Activated T-cell treated with anti-CD3 and anti-CD28 coated beads, Interleukin-2, amount 50 U/mL, for 48 hours (primary cell): ENCODE measurements at regions not wholly inside any gene's neighbourhood (a gene's known extent, or its start where the extent isn't known, plus 50 kb on each side); places are given as distances from the start of the nearest gene placed in this dataset.
"Not testable (repeated sequence)": the region's sequence is repeated elsewhere in the genome, so short reads cannot be mapped to it uniquely, and the experiment has no call there.

Experiments used
- DNase-seq, 2 experiments: peaks; one replicate each; pipeline ENCODE4 v3.0.0-alpha.2; 2020

- no peak for DNase-seq
Observed at GRCh38 chr14:89697281-89698060, 257.1 kb downstream of the EFCAB11 start.

GRCh38 chr14:89695846-89696245, 258.7 kb downstream of the EFCAB11 start:
- no peak for DNase-seq

- no peak for DNase-seq
Observed at GRCh38 chr14:89690139-89690538, 264.4 kb downstream of the EFCAB11 start.

DNA sequence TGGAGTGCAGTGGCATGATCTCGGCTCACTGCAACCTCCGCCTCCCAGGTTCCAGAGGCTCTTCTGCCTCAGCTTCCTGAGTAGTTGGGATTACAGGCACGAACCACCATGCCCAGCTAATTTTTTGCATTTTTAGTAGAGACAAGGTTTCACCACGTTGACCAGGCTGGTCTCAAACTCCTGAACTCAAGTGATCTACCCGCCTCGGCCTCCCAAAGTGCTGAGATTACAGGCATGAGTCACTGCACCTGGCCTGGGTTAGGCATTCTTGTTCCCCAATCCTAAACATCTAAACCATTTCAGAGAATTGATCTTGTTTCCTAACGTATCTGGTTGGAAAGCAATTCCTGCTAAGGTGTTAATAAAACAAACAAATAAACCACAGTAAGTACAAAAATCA, 264.8 kb downstream of the EFCAB11 start:
- DNase-seq = not testable (repeated sequence)

DNA sequence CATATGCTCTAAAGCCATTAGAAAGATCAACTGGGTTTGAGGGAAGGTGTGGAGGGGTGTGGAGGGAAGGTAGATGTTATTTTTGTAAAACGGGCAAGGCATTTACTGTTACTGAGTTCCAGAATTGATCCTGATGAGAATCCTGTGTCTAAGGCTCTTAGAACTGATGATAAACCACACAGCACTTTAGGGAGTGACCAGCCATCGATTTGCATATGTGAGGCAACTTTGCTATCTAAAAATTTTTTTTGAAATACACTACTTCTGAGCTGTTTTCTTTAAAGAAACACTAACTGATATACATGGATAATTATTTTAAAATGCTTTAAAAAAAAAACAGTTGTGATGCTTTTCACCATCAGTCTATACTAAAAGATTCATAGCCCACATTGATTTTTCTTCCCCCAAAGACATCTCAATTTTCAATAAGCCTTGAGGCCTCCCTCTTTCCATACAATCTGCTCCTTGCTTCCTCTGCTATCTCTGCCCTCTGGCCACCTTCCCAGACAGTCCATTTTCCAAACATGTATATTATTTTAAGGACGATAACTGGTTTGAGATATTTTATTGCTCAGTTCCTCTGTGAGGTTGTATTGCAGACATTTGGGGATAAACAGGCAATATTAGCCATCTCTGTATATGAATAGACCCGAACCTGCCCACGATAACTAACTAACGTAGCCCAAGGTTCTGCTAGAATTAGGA, 265.9 kb downstream of the EFCAB11 start:
- no peak for DNase-seq

DNA sequence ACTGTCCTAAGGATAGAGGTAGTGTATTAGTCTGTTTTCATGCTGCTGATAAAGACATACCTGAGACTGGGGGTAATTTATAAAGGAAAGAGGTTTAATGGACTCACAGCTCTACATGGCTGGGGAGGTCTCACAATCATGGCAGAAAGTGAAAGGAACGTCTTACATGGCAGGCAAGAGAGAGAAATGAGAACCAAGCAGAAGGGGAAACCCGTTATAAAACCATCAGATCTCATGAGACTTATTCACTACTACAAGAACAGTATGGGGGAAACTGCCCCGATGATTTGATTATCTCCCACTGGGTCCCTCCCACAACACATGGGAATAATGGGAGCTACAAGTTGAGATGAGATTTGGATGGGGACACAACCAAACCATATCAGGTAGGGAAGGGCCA, 267.4 kb downstream of the EFCAB11 start:
- not testable (repeated sequence) for DNase-seq

DNA sequence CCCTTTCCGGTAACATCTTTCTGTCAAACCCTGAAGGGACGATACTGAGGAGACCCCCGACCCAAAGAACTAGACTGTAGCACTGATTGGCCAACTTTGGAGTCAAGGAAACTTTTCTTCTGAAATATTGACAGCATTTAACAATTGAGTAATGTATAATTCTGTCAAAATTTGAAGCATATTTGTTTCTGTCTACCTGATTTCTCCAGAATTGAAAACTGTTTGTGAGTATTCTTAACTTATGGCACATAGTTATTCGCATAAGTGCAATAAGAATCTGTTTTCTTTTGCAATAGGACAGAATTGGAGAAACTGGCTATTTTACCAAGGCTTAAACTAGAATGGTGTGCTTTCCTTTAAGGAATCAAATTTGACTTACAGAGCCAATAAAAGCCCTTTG, 267.1 kb upstream of the FOXN3 start:
- no peak for DNase-seq

DNA sequence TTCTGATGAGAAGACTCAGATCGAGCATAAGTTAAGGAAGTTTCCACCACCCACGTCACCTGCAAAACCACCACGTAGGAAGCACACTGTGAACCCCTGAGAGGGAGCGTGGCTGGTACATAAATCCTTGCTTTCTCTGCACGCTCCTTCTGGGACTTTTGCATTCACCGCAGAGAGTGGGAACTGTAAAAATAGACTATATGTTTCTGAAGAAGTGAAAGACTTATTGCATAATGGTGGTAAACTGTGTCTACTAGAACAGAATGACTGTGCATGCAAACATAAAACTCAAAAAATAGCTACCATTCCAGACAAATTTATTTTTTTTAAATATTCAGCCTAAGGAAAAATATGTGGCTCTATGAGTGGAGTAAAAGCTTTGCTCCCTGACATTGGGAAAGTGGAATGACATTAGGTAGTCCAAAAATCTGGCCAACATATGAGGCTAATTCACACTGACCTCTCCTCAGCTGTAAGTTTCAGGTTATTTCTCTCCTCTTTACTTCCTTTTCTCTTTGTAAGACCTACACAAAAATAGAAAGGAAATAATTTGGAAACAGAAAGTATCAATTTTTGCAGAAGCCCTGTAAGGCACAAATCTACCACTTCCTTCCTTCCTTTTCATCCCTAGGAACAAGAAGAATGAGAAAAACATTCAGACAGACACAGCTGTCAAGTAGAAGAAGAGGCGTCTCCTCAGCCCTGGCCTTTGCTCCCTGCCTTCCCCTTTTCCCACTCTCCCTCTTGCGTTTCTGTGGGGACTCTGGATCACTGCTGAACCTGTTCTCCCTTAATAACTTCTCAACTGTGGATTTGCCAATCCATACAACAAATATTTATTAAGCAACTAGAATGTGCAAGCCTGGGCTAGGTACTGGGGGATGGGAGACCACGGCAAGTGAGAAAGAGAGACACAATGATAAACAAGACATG, 264.3 kb upstream of the FOXN3 start:
- peak; percentile 71 to 75 for DNase-seq

- no peak for DNase-seq
Observed at GRCh38 chr14:89680156-89680555, 263.1 kb upstream of the FOXN3 start.

DNA sequence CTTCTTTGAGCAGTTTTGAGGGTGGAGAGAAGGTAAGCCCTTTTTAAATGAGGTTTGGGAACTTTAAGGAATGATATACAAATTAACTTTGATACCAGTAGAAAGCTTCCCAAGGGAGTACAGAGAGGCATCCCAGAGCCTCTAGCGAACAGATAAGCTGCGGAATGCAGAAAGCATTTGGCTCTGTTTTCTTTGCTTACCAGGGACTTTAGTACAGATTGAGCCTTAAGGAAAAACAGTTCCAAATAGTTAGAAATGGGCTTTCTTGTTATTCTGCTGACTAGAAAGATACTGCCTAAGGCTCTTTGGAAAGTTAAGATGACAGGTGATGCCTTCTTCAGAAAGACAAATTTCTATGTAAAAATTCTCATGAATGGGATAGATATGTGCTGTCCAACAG, 261.7 kb upstream of the FOXN3 start:
- no peak for DNase-seq

GRCh38 chr14:89675590-89675989, 258.6 kb upstream of the FOXN3 start:
- no peak for DNase-seq

DNA sequence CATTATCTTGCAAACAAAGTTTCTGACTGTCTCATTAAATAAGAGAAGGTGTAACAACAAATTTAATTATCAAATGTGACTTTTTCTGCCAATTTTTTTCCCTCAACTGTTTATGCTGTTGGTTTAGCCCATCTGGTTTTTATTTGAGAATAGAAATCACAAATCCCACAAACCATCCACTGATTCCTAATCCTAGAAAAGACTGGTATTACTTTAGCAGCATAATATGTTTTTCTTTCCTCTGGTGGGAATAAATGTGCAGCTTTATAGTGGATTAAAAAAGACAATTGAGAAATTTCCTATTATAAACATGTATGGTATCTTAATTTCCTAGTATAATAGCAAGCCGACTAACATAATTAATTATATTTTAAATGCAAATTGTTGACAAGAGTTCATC, 257.9 kb upstream of the FOXN3 start:
- DNase-seq = no peak

GRCh38 chr14:89674240-89674639, 257.2 kb upstream of the FOXN3 start:
- no peak for DNase-seq

DNA sequence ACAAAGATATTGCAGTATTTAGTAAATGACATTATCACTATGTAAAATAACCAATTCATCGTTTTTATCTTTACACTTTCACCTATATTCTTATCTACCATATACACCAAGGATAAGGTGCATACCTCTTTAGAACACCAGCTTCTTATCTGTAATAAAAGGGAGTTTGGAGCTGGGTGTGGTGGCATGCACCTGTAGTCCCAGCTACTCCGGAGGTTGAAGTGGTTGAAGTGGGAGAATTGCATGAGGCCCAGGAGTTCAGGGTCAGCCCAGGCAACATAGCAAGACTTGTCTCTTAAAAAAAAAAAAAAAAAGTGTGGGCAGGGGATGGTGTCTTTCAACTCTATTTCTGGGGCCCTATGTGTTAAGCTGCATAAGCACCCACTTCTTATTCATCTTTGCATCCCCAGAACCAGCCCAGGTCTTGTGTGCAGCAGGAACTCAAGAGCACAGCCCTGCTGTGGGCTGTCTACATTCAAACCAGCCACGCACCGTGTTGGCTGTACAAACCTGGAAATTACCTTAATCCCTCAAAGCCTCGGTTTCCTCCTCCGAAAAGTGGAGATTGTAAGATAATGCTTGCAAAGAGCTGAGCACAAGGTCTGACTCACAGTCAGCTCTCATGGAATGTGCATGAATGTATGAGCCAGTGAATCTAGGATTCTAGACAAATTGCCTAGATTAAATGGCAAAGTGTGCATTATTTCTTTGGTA, 256.6 kb upstream of the FOXN3 start:
- peak in 1 of 2 experiments; percentile 33 for DNase-seq

DNA sequence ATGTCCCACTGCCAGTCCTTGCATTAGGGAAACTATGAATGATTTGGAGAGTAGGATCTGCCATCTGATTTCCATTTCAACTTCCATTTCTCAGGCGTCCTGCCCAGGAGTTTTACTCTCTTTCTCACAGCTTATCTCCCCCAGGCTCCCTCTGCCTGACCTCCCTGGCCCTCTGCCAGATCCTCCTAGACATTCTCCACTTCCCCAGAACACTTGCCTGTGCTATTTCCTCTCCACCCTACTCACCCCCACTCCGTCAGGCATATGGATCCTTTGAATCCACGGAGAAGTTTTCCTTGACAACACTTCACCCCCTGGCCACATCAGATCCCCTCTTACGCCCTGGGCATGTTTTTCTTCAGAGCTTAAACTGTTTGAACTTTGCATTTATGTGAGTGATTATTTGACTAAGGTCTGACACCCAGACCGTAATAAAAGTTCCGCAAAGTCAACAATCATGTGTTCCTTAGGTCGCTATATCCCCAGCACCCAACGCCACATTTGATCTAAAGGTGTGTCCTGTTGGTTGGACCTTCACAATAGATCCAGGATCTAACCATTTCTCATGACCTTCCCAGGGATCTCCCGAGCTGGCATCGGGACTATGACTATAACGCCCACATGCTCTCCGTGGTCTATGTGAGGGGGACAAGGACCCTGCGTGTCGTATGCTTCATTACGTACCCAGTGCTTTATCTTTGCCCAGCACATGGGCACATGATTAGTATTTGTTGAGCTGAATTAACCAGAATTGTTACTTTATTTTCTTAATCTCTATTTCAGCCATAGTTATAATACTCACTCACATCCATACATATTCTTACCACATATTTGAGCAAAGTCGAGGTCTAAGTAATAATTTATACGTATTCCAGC, 255.8 kb upstream of the FOXN3 start:
- DNase-seq = no peak

DNA sequence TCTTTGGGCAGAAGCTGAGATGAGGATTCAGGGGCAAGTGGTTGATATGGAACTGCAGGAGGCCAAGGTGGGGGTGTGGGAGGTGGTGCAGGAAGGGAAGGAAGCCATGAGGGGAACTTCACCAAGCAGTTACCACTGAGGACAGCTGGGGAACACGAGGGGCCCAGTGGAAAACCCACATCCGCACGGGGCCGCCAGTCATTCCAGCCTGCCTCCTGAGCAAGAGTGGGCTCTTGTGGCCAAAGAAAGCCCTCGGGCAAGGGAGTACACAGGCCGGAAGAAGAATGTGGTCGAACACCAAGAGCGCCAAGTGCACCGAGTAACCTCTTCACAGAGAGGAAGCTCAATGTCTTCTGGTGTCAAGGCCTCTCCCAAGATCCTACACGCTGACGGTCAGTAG, 252.2 kb upstream of the FOXN3 start:
- peak; percentile 46 to 58 for DNase-seq

GRCh38 chr14:89667983-89668382, 250.9 kb upstream of the FOXN3 start:
- no peak for DNase-seq

DNA sequence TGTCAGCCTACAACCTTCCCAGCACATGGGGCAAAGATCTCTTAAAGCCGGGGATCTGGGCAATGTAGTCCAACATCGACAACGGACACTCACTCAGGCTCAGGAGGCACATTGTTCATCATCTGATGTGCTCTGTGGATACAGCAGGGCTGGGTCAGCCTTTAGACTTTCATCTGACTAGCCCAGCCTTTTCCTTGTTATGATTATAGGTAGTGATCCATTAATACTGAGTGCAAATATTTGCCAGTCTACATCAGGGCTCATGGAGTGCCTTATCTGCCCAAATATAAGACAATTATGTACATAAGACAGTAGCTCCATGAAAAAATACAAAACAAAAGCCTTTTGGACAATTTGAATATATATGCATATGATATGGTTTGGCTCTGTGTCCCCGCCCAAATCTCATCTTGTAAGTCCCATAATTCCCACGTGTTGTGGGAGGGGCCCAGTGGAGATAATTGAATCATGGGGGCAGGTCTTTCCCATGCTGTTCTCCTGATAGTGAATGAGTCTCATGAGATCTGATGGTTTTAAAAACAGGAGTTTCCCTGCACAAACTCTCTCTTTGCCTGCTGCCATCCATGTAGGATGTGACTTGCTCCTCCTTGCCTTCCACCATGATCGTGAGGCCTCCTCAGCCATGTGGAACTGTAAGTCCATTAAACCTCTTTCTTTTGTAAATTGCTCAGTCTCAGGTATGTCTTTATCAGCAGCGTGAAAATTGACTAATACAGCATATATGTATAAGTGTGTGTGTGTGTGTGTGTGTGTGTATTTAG, 248.5 kb upstream of the FOXN3 start:
- not testable (repeated sequence) for DNase-seq

DNA sequence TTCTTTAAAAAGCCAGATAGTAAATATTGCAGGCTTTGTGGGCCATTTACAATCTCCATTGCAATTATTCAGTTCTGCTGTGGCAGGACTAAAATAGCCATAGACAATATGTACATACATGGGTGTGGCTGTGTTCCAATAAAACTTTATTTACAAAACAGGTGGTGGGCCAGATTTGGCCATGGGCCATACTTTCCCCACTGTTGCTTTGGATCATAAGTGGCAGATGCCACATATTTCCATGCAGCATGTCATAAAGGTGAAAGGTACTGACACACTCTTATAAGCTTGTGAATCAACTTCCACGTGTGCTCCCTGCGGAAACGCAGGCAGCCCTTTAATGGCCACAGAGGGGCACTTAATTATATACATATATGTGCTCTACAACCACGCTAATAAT, 244.4 kb upstream of the FOXN3 start:
- no peak for DNase-seq

- DNase-seq = not testable (repeated sequence)
Observed at GRCh38 chr14:89660625-89661233, 243.7 kb upstream of the FOXN3 start.
